Ascending aorta (tissue), 2 donors: ENCODE measurements at regions not wholly inside any gene's neighbourhood (a gene's known extent, or its start where the extent isn't known, plus 50 kb on each side); places are given as distances from the start of the nearest gene placed in this dataset.

Experiments used
- DNase-seq, 2 donors: peaks; one replicate each; pipeline ENCODE4 v3.0.0-alpha.2; 2019; ENCODE audit warnings: low spot score in 2 of 2
- H3K27ac ChIP-seq, 2 donors: fragments of 200-600 bp; sonication (generic); one replicate each; pipeline ENCODE4 v1.5.1; 2016 to 2017; ENCODE audit warnings: mild to moderate bottlenecking in 1 of 2
- H3K27me3 ChIP-seq: fragments of 200-600 bp; sonication (generic); one replicate; pipeline ENCODE4 v1.5.1; 2017
- H3K36me3 ChIP-seq, 2 donors: fragments of 200-600 bp; sonication (generic); one replicate each; pipeline ENCODE4 v1.5.1; 2016
- H3K4me1 ChIP-seq, 2 donors: fragments of 200-600 bp; sonication (generic); one replicate each; pipeline ENCODE4 v1.5.1; 2016 to 2017; ENCODE audit warnings: mild to moderate bottlenecking in 1 of 2
- H3K4me3 ChIP-seq, 2 donors: fragments of 200-600 bp; sonication (generic); one replicate each; pipeline ENCODE4 v1.5.1; 2016 to 2017; ENCODE audit warnings: mild to moderate bottlenecking in 1 of 2
- H3K9me3 ChIP-seq, 2 donors: fragments of 200-600 bp; sonication (generic); one replicate each; pipeline ENCODE4 v1.5.1; 2016
- CTCF ChIP-seq, 3 experiments: fragments of 200-600 bp in 2 of 3; fragments of 450-650 bp in 1 of 3; sonication (generic) in 2 of 3; IDR thresholded peaks; one replicate each; pipeline ENCODE4 v1.5.1; 2016 to 2019; ENCODE audit warnings: antibody characterized with exemption in 3 of 3, mild to moderate bottlenecking in 1 of 3, moderate library complexity in 1 of 3
- intact Hi-C: fragments of 100-400 bp; cut with DNase I; formaldehyde crosslinking; loops from one replicate; pipeline ENCODE4 v1.15.1; 2023

DNA sequence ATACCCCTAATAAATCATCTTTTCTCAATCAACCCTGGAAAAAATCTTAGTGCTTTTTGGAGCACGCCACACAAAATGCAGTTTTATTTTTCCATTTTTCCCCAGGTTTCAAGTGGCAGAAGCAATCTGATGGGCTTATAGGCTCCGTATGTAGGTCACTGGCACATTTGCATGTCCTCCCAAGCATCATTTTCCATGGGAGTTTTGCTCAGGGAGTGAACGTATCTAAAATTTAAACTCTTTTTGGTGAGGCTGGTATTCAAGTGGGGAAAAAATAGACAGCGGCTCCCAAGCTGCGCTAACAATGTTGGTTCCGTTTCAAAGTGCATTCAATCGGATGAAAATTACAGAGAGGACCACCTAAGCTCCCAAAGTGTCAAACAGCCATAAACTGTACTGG, 233.4 kb downstream of the MEX3B start:
- Histone ChIP-seq H3K9me3 (no peaks in the 10 kb centered on the region), H3K36me3 (no peaks in the 10 kb centered on the region), H3K4me1 (no peaks in the 10 kb centered on the region), H3K27ac (no peak overlapping the region), H3K27me3 (no peaks in the 10 kb centered on the region), H3K4me3 (no peak overlapping the region)
- DNase-seq = no peak
- no peak for TF ChIP-seq CTCF (IDR thresholded peaks at IDR 0.05)
- intact Hi-C loops = no loop called here

GRCh38 chr15:81811736-81812135, 234.1 kb downstream of the MEX3B start:
- no peaks in the 10 kb centered on the region for H3K4me1 ChIP-seq
- H3K27me3 ChIP-seq = no peaks in the 10 kb centered on the region
- H3K4me3 ChIP-seq = no peak overlapping the region
- intact Hi-C loops = no loop called here
- no peaks in the 10 kb centered on the region for H3K36me3 ChIP-seq
- no peak overlapping the region for H3K27ac ChIP-seq
- no peaks in the 10 kb centered on the region for H3K9me3 ChIP-seq
- no peak for DNase-seq
- TF ChIP-seq CTCF (IDR thresholded peaks at IDR 0.05) = no peak

- no peaks in the 10 kb centered on the region for H3K9me3 ChIP-seq
- H3K36me3 ChIP-seq = no peaks in the 10 kb centered on the region
- TF ChIP-seq CTCF (IDR thresholded peaks at IDR 0.05) = no peak
- H3K4me1 ChIP-seq = no peaks in the 10 kb centered on the region
- H3K27ac ChIP-seq = no peak overlapping the region
- H3K4me3 ChIP-seq = no peak overlapping the region
- DNase-seq = no peak
- intact Hi-C loops = no loop called here
- H3K27me3 ChIP-seq = no peaks in the 10 kb centered on the region
Observed at GRCh38 chr15:81809543-81809942, 236.3 kb downstream of the MEX3B start.

- intact Hi-C loops = no loop called here
- H3K4me3 ChIP-seq = no peak overlapping the region
- no peak overlapping the region for H3K27ac ChIP-seq
- H3K27me3 ChIP-seq = no peaks in the 10 kb centered on the region
- no peaks in the 10 kb centered on the region for H3K36me3 ChIP-seq
- H3K4me1 ChIP-seq = no peaks in the 10 kb centered on the region
- TF ChIP-seq CTCF (IDR thresholded peaks at IDR 0.05) = no peak
- no peaks in the 10 kb centered on the region for H3K9me3 ChIP-seq
- no peak for DNase-seq
Observed at GRCh38 chr15:81807806-81808205, 238.0 kb downstream of the MEX3B start.

DNA sequence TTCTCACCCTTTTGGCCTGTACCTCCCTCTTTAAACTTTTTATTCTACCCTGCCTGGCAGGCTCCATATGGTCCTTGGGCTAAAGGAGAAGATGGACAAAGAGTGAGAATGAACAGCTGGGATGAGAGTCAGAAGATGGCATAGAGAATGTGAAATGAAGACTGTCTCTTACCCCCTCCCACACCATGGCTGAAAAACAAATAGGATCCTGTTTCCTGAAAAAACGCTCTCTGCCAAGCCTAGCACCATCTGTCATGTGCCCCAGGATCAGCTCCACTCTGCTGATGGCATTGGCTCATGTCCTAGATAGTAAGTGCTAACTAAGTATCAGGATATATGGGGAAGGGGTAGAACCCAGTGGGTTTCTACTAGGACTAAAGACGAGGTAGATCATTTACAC, 238.6 kb downstream of the MEX3B start:
- no peaks in the 10 kb centered on the region for H3K4me1 ChIP-seq
- H3K36me3 ChIP-seq = no peaks in the 10 kb centered on the region
- no peak for TF ChIP-seq CTCF (IDR thresholded peaks at IDR 0.05)
- no peaks in the 10 kb centered on the region for H3K9me3 ChIP-seq
- no peak for DNase-seq
- intact Hi-C loops = no loop called here
- H3K4me3 ChIP-seq = no peak overlapping the region
- H3K27ac ChIP-seq = no peak overlapping the region
- H3K27me3 ChIP-seq = no peaks in the 10 kb centered on the region

DNA sequence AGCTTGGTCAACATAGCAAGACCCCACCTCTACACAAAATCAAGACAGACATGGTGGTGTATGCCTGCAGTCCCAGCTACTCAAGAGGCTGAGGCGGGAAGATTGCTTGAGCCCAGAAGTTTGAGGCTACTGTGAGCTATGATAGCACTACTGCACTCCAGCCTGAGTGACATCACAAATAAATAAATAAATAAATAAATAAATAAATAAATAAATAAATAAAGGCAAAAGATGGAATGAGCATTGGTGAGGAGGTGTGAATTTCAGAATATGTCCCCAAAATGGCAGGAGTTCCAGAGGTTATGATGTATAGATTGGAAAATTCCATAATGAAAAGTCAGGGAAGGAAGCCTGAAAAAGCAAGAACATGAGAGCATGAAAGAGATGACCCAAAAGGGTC, 249.9 kb downstream of the MEX3B start:
- Histone ChIP-seq H3K9me3 (no peaks in the 10 kb centered on the region), H3K27me3 (no peaks in the 10 kb centered on the region), H3K27ac (no peak overlapping the region), H3K4me1 (no peaks in the 10 kb centered on the region), H3K36me3 (no peaks in the 10 kb centered on the region), H3K4me3 (no peak overlapping the region)
- no peak for TF ChIP-seq CTCF (IDR thresholded peaks at IDR 0.05)
- intact Hi-C loops = no loop called here
- no peak for DNase-seq
